ENCODE measurements at regions not wholly inside any gene's neighbourhood (a gene's known extent, or its start where the extent isn't known, plus 50 kb on each side); places are given as distances from the start of the nearest gene placed in this dataset.
A peak's percentile ranks its signal among the peaks of the same experiment; 100 is the strongest.

GRCh38 chr5:77157732-77158532, 52.5 kb upstream of the PDE8B start:
- Mint-ChIP-seq H3K9me3 (ENCODE audit: low read depth) (no peaks in the 10 kb centered on the region), H3K27me3 (peaks cover 12% of the 10 kb centered on the region)

GRCh38 chr5:77156379-77156778, 54.1 kb upstream of the PDE8B start:
- ATAC-seq, result no peak
- H3K4me1 Mint-ChIP-seq, result peaks cover 2% of the 10 kb centered on the region
- H3K4me3 Mint-ChIP-seq, result no peak overlapping the region
- CTCF ChIA-PET, result interaction anchor here (1.1 to 1.4 kb wide), 2 partner anchors 11 to 336 kb away, joined by 3 read pairs; partner anchors contain the start of gene WDR41
- no peaks in the 10 kb centered on the region for H3K36me3 Mint-ChIP-seq
- no peaks in the 10 kb centered on the region for H3K9me3 Mint-ChIP-seq (ENCODE audit: low read depth)
- H3K27me3 Mint-ChIP-seq, result peaks cover 9% of the 10 kb centered on the region
- no peak for DNase-seq
- H3K27ac Mint-ChIP-seq, result no peak overlapping the region

More at GRCh38 chr5:77157732-77158532, 52.5 kb upstream of the PDE8B start:
- CTCF ChIA-PET, result interaction anchor here (1.0 kb wide), 1 partner anchor 12 kb away, joined by 3 read pairs; no protein-coding TSS in a partner anchor
- DNase-seq (no peak), ATAC-seq (no peak)
- no peak overlapping the region for H3K27ac Mint-ChIP-seq
- H3K4me3 Mint-ChIP-seq, result no peak overlapping the region
- no peaks in the 10 kb centered on the region for H3K36me3 Mint-ChIP-seq
- H3K4me1 Mint-ChIP-seq, result peaks cover 2% of the 10 kb centered on the region

GRCh38 chr5:77155179-77155785, 55.2 kb upstream of the PDE8B start:
- H3K9me3 Mint-ChIP-seq (ENCODE audit: low read depth), result no peaks in the 10 kb centered on the region
- H3K27me3 Mint-ChIP-seq, result peaks cover 9% of the 10 kb centered on the region
- DNase-seq, result no peak
- no peak overlapping the region for H3K27ac Mint-ChIP-seq
- peak; percentile 45 for ATAC-seq
- CTCF ChIA-PET, result interaction anchor here (0.7 to 1.4 kb wide), 3 partner anchors 10 to 337 kb away, joined by 3 to 4 read pairs (median 3); partner anchors contain the start of gene WDR41
- H3K4me1 Mint-ChIP-seq, result peaks cover 2% of the 10 kb centered on the region
- no peak overlapping the region for H3K4me3 Mint-ChIP-seq
- H3K36me3 Mint-ChIP-seq, result no peaks in the 10 kb centered on the region

- ATAC-seq, result no peak
- Mint-ChIP-seq H3K4me3 (no peak overlapping the region), H3K36me3 (no peaks in the 10 kb centered on the region), H3K9me3 (ENCODE audit: low read depth) (no peaks in the 10 kb centered on the region), H3K27ac (no peak overlapping the region), H3K27me3 (peaks cover 6% of the 10 kb centered on the region), H3K4me1 (peaks cover 2% of the 10 kb centered on the region)
- CTCF ChIA-PET, result no interaction called here
- DNase-seq, result no peak
Observed at GRCh38 chr5:77152441-77152840, 58.0 kb upstream of the PDE8B start.

- Mint-ChIP-seq H3K27ac (no peak overlapping the region), H3K27me3 (peaks cover 9% of the 10 kb centered on the region), H3K9me3 (ENCODE audit: low read depth) (no peaks in the 10 kb centered on the region), H3K36me3 (no peaks in the 10 kb centered on the region), H3K4me1 (peaks cover 5% of the 10 kb centered on the region), H3K4me3 (no peak overlapping the region)
- no peak for DNase-seq
- CTCF ChIA-PET, result no interaction called here
- no peak for ATAC-seq
Observed at GRCh38 chr5:77151501-77151900, 59.0 kb upstream of the PDE8B start.

- Mint-ChIP-seq H3K27ac (no peak overlapping the region), H3K36me3 (no peaks in the 10 kb centered on the region), H3K27me3 (peaks cover 12% of the 10 kb centered on the region), H3K4me1 (peaks cover 3% of the 10 kb centered on the region), H3K9me3 (ENCODE audit: low read depth) (no peaks in the 10 kb centered on the region), H3K4me3 (no peak overlapping the region)
- ATAC-seq (no peak), DNase-seq (no peak)
- CTCF ChIA-PET, result no interaction called here
Observed at GRCh38 chr5:77146896-77147295, 59.8 kb upstream of the ZBED3 start.

- no peaks in the 10 kb centered on the region for H3K36me3 Mint-ChIP-seq
- no peaks in the 10 kb centered on the region for H3K9me3 Mint-ChIP-seq (ENCODE audit: low read depth)
- ATAC-seq, result no peak
- peaks cover 10% of the 10 kb centered on the region for H3K27me3 Mint-ChIP-seq
- no peak for DNase-seq
- H3K4me1 Mint-ChIP-seq, result peaks cover 3% of the 10 kb centered on the region
- CTCF ChIA-PET, result interaction anchor here (0.9 to 4.3 kb wide), 8 partner anchors 9 to 346 kb away, joined by 3 to 21 read pairs (median 3); partner anchors contain the start of gene WDR41
- no peak overlapping the region for H3K27ac Mint-ChIP-seq
- H3K4me3 Mint-ChIP-seq, result no peak overlapping the region
Observed at GRCh38 chr5:77145666-77146065, 58.6 kb upstream of the ZBED3 start.

GRCh38 chr5:77144837-77145139, 57.7 kb upstream of the ZBED3 start:
- peaks cover 10% of the 10 kb centered on the region for H3K27me3 Mint-ChIP-seq
- ATAC-seq (no peak), DNase-seq (no peak)
- H3K36me3 Mint-ChIP-seq, result no peaks in the 10 kb centered on the region
- CTCF ChIA-PET, result interaction anchor here (0.8 to 4.3 kb wide), 9 partner anchors 10 to 347 kb away, joined by 3 to 21 read pairs (median 3); partner anchors contain the start of gene WDR41
- H3K27ac Mint-ChIP-seq, result no peak overlapping the region
- no peak overlapping the region for H3K4me3 Mint-ChIP-seq
- peaks cover 4% of the 10 kb centered on the region for H3K4me1 Mint-ChIP-seq
- H3K9me3 Mint-ChIP-seq (ENCODE audit: low read depth), result no peaks in the 10 kb centered on the region

GRCh38 chr5:77143998-77144836, 57.1 kb upstream of the ZBED3 start:
- Mint-ChIP-seq H3K4me3 (no peak overlapping the region), H3K9me3 (ENCODE audit: low read depth) (no peaks in the 10 kb centered on the region)

GRCh38 chr5:77140350-77140749, 53.3 kb upstream of the ZBED3 start:
- CTCF ChIA-PET, result interaction anchor here (1.1 kb wide), 1 partner anchor 14 kb away, joined by 3 read pairs; no protein-coding TSS in a partner anchor
- no peak for DNase-seq
- H3K27ac Mint-ChIP-seq, result no peak overlapping the region

More at GRCh38 chr5:77143998-77144836, 57.1 kb upstream of the ZBED3 start:
- CTCF ChIA-PET, result interaction anchor here (0.6 to 4.3 kb wide), 11 partner anchors 11 to 486 kb away, joined by 3 to 21 read pairs (median 3); partner anchors contain the start of gene WDR41
- H3K4me1 Mint-ChIP-seq, result peaks cover 10% of the 10 kb centered on the region
- no peaks in the 10 kb centered on the region for H3K36me3 Mint-ChIP-seq
- H3K27me3 Mint-ChIP-seq, result peaks cover 10% of the 10 kb centered on the region
- H3K27ac Mint-ChIP-seq, result no peak overlapping the region
- DNase-seq (peak; percentile 69), ATAC-seq (peak; percentile 33)

GRCh38 chr5:77139001-77139400, 51.9 kb upstream of the ZBED3 start:
- no peak for ATAC-seq
- Mint-ChIP-seq H3K4me1 (peaks cover 9% of the 10 kb centered on the region), H3K9me3 (ENCODE audit: low read depth) (no peaks in the 10 kb centered on the region), H3K27ac (no peak overlapping the region), H3K27me3 (peaks cover 6% of the 10 kb centered on the region), H3K4me3 (no peak overlapping the region), H3K36me3 (no peaks in the 10 kb centered on the region)
- CTCF ChIA-PET, result no interaction called here
- no peak for DNase-seq

More at GRCh38 chr5:77140350-77140749, 53.3 kb upstream of the ZBED3 start:
- no peak for ATAC-seq
- Mint-ChIP-seq H3K9me3 (ENCODE audit: low read depth) (no peaks in the 10 kb centered on the region), H3K27me3 (peaks cover 6% of the 10 kb centered on the region), H3K4me1 (peaks cover 9% of the 10 kb centered on the region), H3K4me3 (no peak overlapping the region), H3K36me3 (no peaks in the 10 kb centered on the region)

All from activated CD8-positive, alpha-beta memory T cell treated with anti-CD3 and anti-CD28 coated beads, Interleukin-2, amount 10 ng/mL, durations not matched to agents 7 days and 5 days (primary cell).